ENCODE measurements at regions not wholly inside any gene's neighbourhood (a gene's known extent, or its start where the extent isn't known, plus 50 kb on each side); places are given as distances from the start of the nearest gene placed in this dataset.

GRCh38 chr11:134758342-134758931 is 346.4 kb upstream of the B3GAT1 start:
- Histone ChIP-seq H3K9me3 (no peaks in the 10 kb centered on the region), H3K27ac (no peak overlapping the region), H3K4me1 (no peaks in the 10 kb centered on the region), H3K36me3 (no peaks in the 10 kb centered on the region), H3K27me3 (no peaks in the 10 kb centered on the region), H3K4me3 (no peak overlapping the region)
- TF ChIP-seq POLR2A (IDR thresholded peaks at IDR 0.05) = no peak
- TF ChIP-seq EP300 (IDR thresholded peaks at IDR 0.05) = no peak
- TF ChIP-seq POLR2AphosphoS5 (IDR thresholded peaks at IDR 0.05) = no peak
- TF ChIP-seq CTCF (IDR thresholded peaks at IDR 0.05) = no peak
- 78 to 90% methylated on average over 10 of the region's 10 CpGs for WGBS, 2 donors
- intact Hi-C loops (cut with DNase I) = no loop called here
- no peak for DNase-seq

- no peak for DNase-seq
- Histone ChIP-seq H3K27me3 (no peaks in the 10 kb centered on the region), H3K36me3 (no peaks in the 10 kb centered on the region), H3K9me3 (no peaks in the 10 kb centered on the region), H3K27ac (no peak overlapping the region), H3K4me3 (no peak overlapping the region), H3K4me1 (no peaks in the 10 kb centered on the region)
- TF ChIP-seq POLR2AphosphoS5 (IDR thresholded peaks at IDR 0.05) (no peak), POLR2A (IDR thresholded peaks at IDR 0.05) (no peak), CTCF (IDR thresholded peaks at IDR 0.05) (no peak), EP300 (IDR thresholded peaks at IDR 0.05) (no peak)
- WGBS, 2 donors = 76 to 80% methylated on average over 3 of the region's 3 CpGs
- intact Hi-C loops (cut with DNase I) = no loop called here
These were observed 345.6 kb upstream of the B3GAT1 start for GRCh38 chr11:134757633-134758032.

GRCh38 chr11:134756811-134757540 is 344.9 kb upstream of the B3GAT1 start:
- Histone ChIP-seq H3K4me3 (no peak overlapping the region), H3K27me3 (no peaks in the 10 kb centered on the region), H3K36me3 (no peaks in the 10 kb centered on the region), H3K27ac (no peak overlapping the region), H3K9me3 (no peaks in the 10 kb centered on the region), H3K4me1 (no peaks in the 10 kb centered on the region)
- DNase-seq = no peak
- intact Hi-C loops (cut with DNase I) = no loop called here
- WGBS, 2 donors = 49 to 65% methylated on average over 9 of the region's 9 CpGs
- TF ChIP-seq POLR2A (IDR thresholded peaks at IDR 0.05) (no peak), POLR2AphosphoS5 (IDR thresholded peaks at IDR 0.05) (no peak), CTCF (IDR thresholded peaks at IDR 0.05) (no peak)

GRCh38 chr11:134755535-134755934 is 343.5 kb upstream of the B3GAT1 start:
- Histone ChIP-seq H3K36me3 (no peaks in the 10 kb centered on the region), H3K27me3 (no peaks in the 10 kb centered on the region), H3K4me3 (no peak overlapping the region), H3K4me1 (no peaks in the 10 kb centered on the region), H3K27ac (no peak overlapping the region), H3K9me3 (no peaks in the 10 kb centered on the region)
- intact Hi-C loops (cut with DNase I) = no loop called here
- 79 to 83% methylated on average over 10 of the region's 10 CpGs for WGBS, 2 donors
- DNase-seq = no peak
- TF ChIP-seq EP300 (IDR thresholded peaks at IDR 0.05) (no peak), POLR2AphosphoS5 (IDR thresholded peaks at IDR 0.05) (no peak), CTCF (IDR thresholded peaks at IDR 0.05) (no peak), POLR2A (IDR thresholded peaks at IDR 0.05) (no peak)

All from sigmoid colon (tissue), 6 donors.